Heart left ventricle (tissue), 16 donors: ENCODE measurements at regions not wholly inside any gene's neighbourhood (a gene's known extent, or its start where the extent isn't known, plus 50 kb on each side); places are given as distances from the start of the nearest gene placed in this dataset.
A peak's percentile ranks its signal among the peaks of the same experiment; 100 is the strongest.

Experiments used
- ATAC-seq, 4 donors: fragments of 200-7000 bp; cut with Tn5 transposase; one replicate each; pipeline ENCODE4 v1.9.1; 2020 to 2022; ENCODE audit warnings: moderate library complexity in 4 of 4, mild to moderate bottlenecking in 3 of 4, moderate number of reproducible peaks in 1 of 4
- DNase-seq, 5 donors: peaks; one replicate each; pipeline ENCODE4 v3.0.0-alpha.2; 2020
- H3K27ac ChIP-seq, 12 donors: fragments of 200-600 bp; sonication (generic) in 4 of 12; one replicate each; pipeline versions ENCODE4 v1.5.0 to v1.8.0; 2016 to 2022; ENCODE audit warnings: mild to moderate bottlenecking in 2 of 12
- H3K27me3 ChIP-seq, 9 donors: fragments of 200-600 bp; sonication (generic) in 2 of 9; one replicate each; pipeline versions ENCODE4 v1.5.1 to v1.8.0; 2016 to 2022; ENCODE audit warnings: mild to moderate bottlenecking in 3 of 9
- H3K36me3 ChIP-seq, 9 donors: fragments of 200-600 bp; sonication (generic) in 2 of 9; one replicate each; pipeline versions ENCODE4 v1.5.0 to v1.8.0; 2018 to 2022; ENCODE audit warnings: mild to moderate bottlenecking in 2 of 9
- H3K4me1 ChIP-seq, 12 donors: fragments of 200-600 bp; sonication (generic) in 4 of 12; one replicate each; pipeline versions ENCODE4 v1.5.0 to v1.8.0; 2016 to 2022; ENCODE audit warnings: mild to moderate bottlenecking in 3 of 12
- H3K4me3 ChIP-seq, 12 donors: fragments of 200-600 bp; sonication (generic) in 4 of 12; one replicate each; pipeline versions ENCODE4 v1.5.0 to v1.8.0; 2017 to 2022; ENCODE audit warnings: mild to moderate bottlenecking in 9 of 12, moderate library complexity in 4 of 12
- H3K9me3 ChIP-seq, 12 donors: fragments of 200-600 bp; sonication (generic) in 4 of 12; one replicate each; pipeline versions ENCODE4 v1.5.0 to v1.8.0; 2016 to 2022; ENCODE audit warnings: mild to moderate bottlenecking in 1 of 12
- POLR2A ChIP-seq, 2 donors: fragments of 450-650 bp; IDR thresholded peaks; one replicate each; pipeline ENCODE4 v1.6.1; 2017; ENCODE audit warnings: antibody characterized with exemption in 2 of 2, mild to moderate bottlenecking in 2 of 2, moderate library complexity in 2 of 2
- WGBS, 4 donors: extraction: QIAGEN DNeasy Blood & Tissue Kit in 2 of 4; methylation state at CpG; one replicate each; pipeline versions ENCODE4 v1.1.5 to v1.1.7; 2013 to 2018; 5-methylcytosine and 5-hydroxymethylcytosine counted together
- intact Hi-C, 10 donors: fragments of 100-400 bp; cut with DNase I; formaldehyde crosslinking; loops; one replicate each; pipeline versions ENCODE4 v1.11.1 to v1.14.2; 2022
- TF ChIP-seq, protein P1 (sequence below), 12 donors: fragments of 200-600 bp; sonication (generic) in 4 of 12; IDR thresholded peaks; one replicate each; pipeline versions ENCODE4 v1.5.0 to v1.8.0; 2018 to 2022; ENCODE audit warnings: antibody characterized with exemption in 12 of 12, mild to moderate bottlenecking in 5 of 12
- donor health status: ischemic (EF 13 %, LVEDD 7.1; RV severe dilation, severe dysfunction).
- donor health status: healthy with polysubstance abuse.
- donor health status: DM: no; HTN: yes; CAD: no.
- donor health status: DM: no; HTN: no; CAD: no.
- donor health status: ischemic (EF 25% LVEDD 6.9; RV normal size, moderate dysfunction).
- donor health status: ischemic (EF 25% LVEDD 5.7; RV mildly dilated, moderate dysfunction).
- donor health status: healthy.
- donor health status: DM: yes; HTN: yes; CAD: no.
- donor health status: ischemic (EF 35%, LVEDD 5.7; RV mildly dilated, moderate dysfunction).
- donor health status: nonischemic (EF 11% LVEDD 7.7; RV severe dilation, severe dysfunction).
- donor health status: DM: yes; HTN: yes; CAD: no.
- donor health status: PGD.
- donor health status: ischemic (EF 29% LVEDD 5.4; RV normal size, mild dysfunction).
- donor health status: nonischemic (EF 23%, LVEDD 6.1; RV moderate dilation, normal function).

DNA sequence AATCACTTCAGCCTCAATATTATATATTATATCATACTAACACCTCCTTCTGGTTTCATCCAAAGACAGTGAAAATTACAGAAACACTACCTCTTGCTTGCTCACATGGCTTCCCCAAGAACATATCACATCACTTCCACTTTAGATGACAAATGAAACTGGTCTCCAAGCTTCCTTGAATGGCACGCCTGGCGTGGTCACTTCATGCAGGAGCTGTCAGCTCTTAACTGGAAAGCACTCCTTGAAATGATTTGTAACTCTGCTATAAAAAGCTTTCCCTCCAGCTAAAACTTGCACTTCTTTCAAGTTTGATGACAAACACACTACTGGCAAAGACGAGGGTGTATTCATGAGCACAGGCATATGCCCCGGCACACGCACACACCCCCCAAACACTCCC, 84.1 kb upstream of the INHBA start:
- WGBS, 4 donors, result 68 to 73% (median 72%) methylated on average over 5 of the region's 5 CpGs
- Histone ChIP-seq H3K4me3 (no peak overlapping the region), H3K27ac (no peak overlapping the region), H3K4me1 (peaks cover 0 to 4% (median 0%) of the 10 kb centered on the region in 12 donors), H3K36me3 (no peaks in the 10 kb centered on the region), H3K9me3 (no peaks in the 10 kb centered on the region), H3K27me3 (no peaks in the 10 kb centered on the region)
- DNase-seq (no peak), ATAC-seq (no peak)
- intact Hi-C loops, result no loop called here
- no peak for TF ChIP-seq POLR2A (IDR thresholded peaks at IDR 0.05)
- TF ChIP-seq, protein P1, sequence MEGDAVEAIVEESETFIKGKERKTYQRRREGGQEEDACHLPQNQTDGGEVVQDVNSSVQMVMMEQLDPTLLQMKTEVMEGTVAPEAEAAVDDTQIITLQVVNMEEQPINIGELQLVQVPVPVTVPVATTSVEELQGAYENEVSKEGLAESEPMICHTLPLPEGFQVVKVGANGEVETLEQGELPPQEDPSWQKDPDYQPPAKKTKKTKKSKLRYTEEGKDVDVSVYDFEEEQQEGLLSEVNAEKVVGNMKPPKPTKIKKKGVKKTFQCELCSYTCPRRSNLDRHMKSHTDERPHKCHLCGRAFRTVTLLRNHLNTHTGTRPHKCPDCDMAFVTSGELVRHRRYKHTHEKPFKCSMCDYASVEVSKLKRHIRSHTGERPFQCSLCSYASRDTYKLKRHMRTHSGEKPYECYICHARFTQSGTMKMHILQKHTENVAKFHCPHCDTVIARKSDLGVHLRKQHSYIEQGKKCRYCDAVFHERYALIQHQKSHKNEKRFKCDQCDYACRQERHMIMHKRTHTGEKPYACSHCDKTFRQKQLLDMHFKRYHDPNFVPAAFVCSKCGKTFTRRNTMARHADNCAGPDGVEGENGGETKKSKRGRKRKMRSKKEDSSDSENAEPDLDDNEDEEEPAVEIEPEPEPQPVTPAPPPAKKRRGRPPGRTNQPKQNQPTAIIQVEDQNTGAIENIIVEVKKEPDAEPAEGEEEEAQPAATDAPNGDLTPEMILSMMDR (IDR thresholded peaks at IDR 0.05), result no peak

DNA sequence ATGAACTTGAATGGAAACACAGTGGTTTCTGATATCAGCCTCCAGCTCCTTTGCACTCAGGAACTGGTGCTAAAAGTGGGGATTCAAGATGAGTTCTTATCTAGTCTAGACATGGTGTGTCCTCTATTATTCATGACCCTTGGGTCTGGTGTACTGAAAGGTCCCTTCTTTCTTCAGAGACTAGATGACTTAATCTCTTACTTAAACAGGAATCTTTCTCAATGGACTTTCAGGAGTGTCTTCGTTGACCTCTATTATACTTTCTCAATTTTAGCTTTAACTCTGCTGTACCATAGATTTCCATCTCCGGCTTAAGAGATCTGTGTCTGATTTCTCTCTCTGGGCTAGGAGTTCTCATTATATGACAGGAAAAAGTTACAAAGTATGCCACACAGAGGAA, 83.5 kb upstream of the INHBA start:
- Histone ChIP-seq H3K27ac (no peak overlapping the region), H3K4me3 (no peak overlapping the region), H3K36me3 (no peaks in the 10 kb centered on the region), H3K27me3 (no peaks in the 10 kb centered on the region), H3K9me3 (no peaks in the 10 kb centered on the region), H3K4me1 (peaks cover 0 to 4% (median 0%) of the 10 kb centered on the region in 12 donors)
- 90 to 96% (median 93%) methylated on average over 2 of the region's 2 CpGs for WGBS, 4 donors
- no peak for ATAC-seq
- TF ChIP-seq, protein P1 (IDR thresholded peaks at IDR 0.05), result no peak
- no peak for TF ChIP-seq POLR2A (IDR thresholded peaks at IDR 0.05)
- intact Hi-C loops, result no loop called here
- no peak for DNase-seq

DNA sequence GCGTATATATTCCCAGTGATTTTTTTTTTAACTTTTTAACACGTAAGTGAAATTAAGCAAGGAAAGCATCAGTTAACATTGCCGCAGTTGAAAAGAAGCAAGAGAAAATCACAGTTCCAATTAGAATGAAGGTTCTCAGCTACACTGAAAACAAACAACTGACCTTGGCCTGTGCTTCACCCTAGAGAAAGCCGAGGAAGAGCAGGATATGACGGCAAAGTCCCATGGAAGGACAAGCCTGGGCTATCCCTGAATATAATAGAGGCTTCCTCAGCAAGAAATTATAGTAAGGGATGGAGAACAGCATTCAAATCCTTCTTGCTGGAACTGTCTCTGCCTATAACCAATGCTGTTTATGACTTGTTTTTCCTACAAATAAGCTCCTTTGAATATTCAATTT, 83.0 kb upstream of the INHBA start:
- no peak for DNase-seq
- intact Hi-C loops, result no loop called here
- no peak for ATAC-seq
- 56 to 68% (median 60%) methylated on average over 5 of the region's 5 CpGs for WGBS, 4 donors
- Histone ChIP-seq H3K36me3 (no peaks in the 10 kb centered on the region), H3K27me3 (no peaks in the 10 kb centered on the region), H3K27ac (no peak overlapping the region), H3K4me3 (no peak overlapping the region), H3K9me3 (no peaks in the 10 kb centered on the region), H3K4me1 (peaks cover 0 to 4% (median 0%) of the 10 kb centered on the region in 12 donors)
- TF ChIP-seq POLR2A (IDR thresholded peaks at IDR 0.05), result no peak
- TF ChIP-seq, protein P1 (IDR thresholded peaks at IDR 0.05), result no peak

DNA sequence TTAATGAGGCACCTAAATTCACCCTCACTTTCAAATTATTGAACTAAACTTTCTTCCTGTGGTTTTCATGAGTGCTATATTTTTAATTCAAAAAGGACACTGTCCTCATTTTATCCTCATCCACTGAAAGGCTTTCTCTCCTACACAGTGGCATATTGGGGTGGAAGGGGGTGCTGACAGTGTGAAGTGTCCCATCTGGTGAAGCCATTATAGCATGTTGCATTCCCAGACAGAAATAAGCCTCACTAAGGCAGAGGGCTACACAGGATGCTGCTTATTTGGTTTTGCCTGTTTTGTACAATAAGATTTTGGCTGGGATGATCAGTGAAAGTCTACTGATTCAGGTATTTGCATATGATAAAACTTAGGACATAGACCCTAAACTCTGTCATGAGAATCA, 82.4 kb upstream of the INHBA start:
- H3K9me3 ChIP-seq, result no peaks in the 10 kb centered on the region
- H3K27ac ChIP-seq, result no peak overlapping the region
- ATAC-seq (peak in 2 of 4 donors; percentile 37 to 59), DNase-seq (no peak)
- no peaks in the 10 kb centered on the region for H3K27me3 ChIP-seq
- no peak overlapping the region for H3K4me3 ChIP-seq
- H3K4me1 ChIP-seq, result peaks cover 0 to 6% (median 0%) of the 10 kb centered on the region in 12 donors
- intact Hi-C loops, result no loop called here
- H3K36me3 ChIP-seq, result no peaks in the 10 kb centered on the region
- TF ChIP-seq, protein P1 (IDR thresholded peaks at IDR 0.05), result no peak
- TF ChIP-seq POLR2A (IDR thresholded peaks at IDR 0.05), result no peak
